NCI-H2227 (cell line): ENCODE measurements at regions not wholly inside any gene's neighbourhood (a gene's known extent, or its start where the extent isn't known, plus 50 kb on each side); places are given as distances from the start of the nearest gene placed in this dataset.
A peak's percentile ranks its signal among the peaks of the same experiment; 100 is the strongest.

Experiments
- DNase-seq: peaks from one replicate; lab custom pipeline; 2025; ENCODE audit not compliant: unreplicated experiment; lab: John Stamatoyannopoulos, UW

- no peak for DNase-seq
Observed at GRCh38 chr1:67948151-67949080, 102.0 kb downstream of the DIRAS3 start.

- no peak for DNase-seq
Observed at GRCh38 chr1:67947114-67947513, 103.3 kb downstream of the DIRAS3 start.

GRCh38 chr1:67945733-67946374 is 104.6 kb downstream of the DIRAS3 start:
- peak; percentile 73 for DNase-seq

- no peak for DNase-seq
Observed at GRCh38 chr1:67942274-67942673, 108.2 kb downstream of the DIRAS3 start.

GRCh38 chr1:67941746-67942145 is 108.5 kb upstream of the GNG12 start:
- no peak for DNase-seq

- DNase-seq, result peak; percentile 74
Observed at GRCh38 chr1:67941155-67941554, 107.9 kb upstream of the GNG12 start.

GRCh38 chr1:67939942-67940341 is 106.7 kb upstream of the GNG12 start:
- DNase-seq, result no peak

- peak; percentile 80 for DNase-seq
Observed at GRCh38 chr1:67939186-67939743, 106.0 kb upstream of the GNG12 start.

- DNase-seq, result no peak
Observed at GRCh38 chr1:67937651-67938050, 104.4 kb upstream of the GNG12 start.

- no peak for DNase-seq
Observed at GRCh38 chr1:67937010-67937409, 103.7 kb upstream of the GNG12 start.

GRCh38 chr1:67935560-67935959 is 102.3 kb upstream of the GNG12 start:
- DNase-seq, result no peak

GRCh38 chr1:67931198-67931597 is 97.9 kb upstream of the GNG12 start:
- DNase-seq, result no peak

GRCh38 chr1:67923074-67923473 is 89.8 kb upstream of the GNG12 start:
- DNase-seq, result no peak

- DNase-seq, result no peak
Observed at GRCh38 chr1:67921725-67922489, 88.6 kb upstream of the GNG12 start.

- DNase-seq, result peak; percentile 78
Observed at GRCh38 chr1:67919274-67920072, 86.2 kb upstream of the GNG12 start.

GRCh38 chr1:67918067-67918466 is 84.8 kb upstream of the GNG12 start:
- DNase-seq, result no peak

GRCh38 chr1:67917006-67917405 is 83.7 kb upstream of the GNG12 start:
- no peak for DNase-seq

GRCh38 chr1:67916140-67916886 is 83.0 kb upstream of the GNG12 start:
- no peak for DNase-seq

GRCh38 chr1:67909776-67910175 is 76.5 kb upstream of the GNG12 start:
- DNase-seq, result no peak
